GM12891 (cell line): ENCODE measurements at regions not wholly inside any gene's neighbourhood (a gene's known extent, or its start where the extent isn't known, plus 50 kb on each side); places are given as distances from the start of the nearest gene placed in this dataset.

Experiments used
- POLR2A ChIP-seq: IDR thresholded peaks from 2 replicates; pipeline ENCODE4 v1.6.1; 2011; ENCODE audit warnings: low read depth, low read length, control low read depth
- POLR2AphosphoS5 ChIP-seq: IDR thresholded peaks from 2 replicates; pipeline ENCODE4 v1.6.1; 2011; ENCODE audit warnings: low read depth, low read length, control low read depth

DNA sequence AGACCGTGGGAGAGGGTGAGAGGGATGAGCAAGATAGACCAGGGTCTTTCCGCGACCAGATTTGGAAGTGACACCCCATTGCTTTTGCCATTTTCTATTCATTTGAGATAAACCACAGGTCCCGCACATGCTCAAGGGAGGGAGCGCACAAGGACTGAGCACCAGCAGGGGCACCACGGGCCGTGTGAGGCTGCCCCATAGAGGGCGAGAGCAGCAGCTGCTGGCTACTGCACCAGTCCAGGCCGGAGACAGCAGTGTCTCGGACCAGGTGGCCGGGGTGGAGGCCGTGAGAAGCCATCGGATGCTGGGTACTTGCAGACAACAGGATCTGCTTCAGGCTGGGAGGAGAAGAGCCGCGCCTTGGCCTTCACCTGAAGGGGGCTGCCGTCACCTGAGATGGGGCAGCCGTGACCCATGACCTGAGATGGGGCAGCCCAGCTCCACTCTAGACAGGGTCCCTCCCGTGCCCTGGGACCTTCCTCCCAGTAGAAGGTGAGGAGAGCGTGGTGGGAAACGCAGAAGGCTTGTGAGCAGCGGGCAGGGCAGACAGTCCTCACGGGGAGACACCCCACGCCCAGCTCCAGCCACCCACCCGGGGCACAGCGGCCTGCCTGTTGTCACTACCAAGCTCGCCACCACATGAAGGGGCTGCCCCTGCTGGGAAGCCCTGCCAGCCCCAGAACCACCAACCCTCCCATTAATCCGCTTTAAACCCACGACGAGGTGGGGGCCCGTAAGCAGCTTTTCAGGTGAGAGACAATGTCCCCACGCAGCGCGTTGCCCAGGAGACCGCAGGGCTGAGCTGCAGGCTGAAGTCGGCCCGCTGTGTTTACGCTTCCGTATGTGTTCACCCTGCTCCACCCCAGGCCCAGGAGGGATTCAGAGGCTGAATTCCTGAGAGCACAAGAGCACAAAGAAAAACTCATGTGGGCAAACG, 61.7 kb upstream of the FBRSL1 start:
- TF ChIP-seq POLR2AphosphoS5 (no peak), POLR2A (no peak)
